ENCODE measurements at regions not wholly inside any gene's neighbourhood (a gene's known extent, or its start where the extent isn't known, plus 50 kb on each side); places are given as distances from the start of the nearest gene placed in this dataset.

GRCh38 chr19:29446361-29446760 lies 79.4 kb upstream of the VSTM2B start:
- H3K27me3 Mint-ChIP-seq (ENCODE audit: low read depth), result no peaks in the 10 kb centered on the region; the same call in none of the 2 replicates
- no peaks in the 10 kb centered on the region for H3K4me1 Mint-ChIP-seq
- peaks cover 5% of the 10 kb centered on the region for H3K9me3 Mint-ChIP-seq
- ChIA-PET POLR2A (no interaction called here), CTCF (interaction anchor here (1.3 to 1.4 kb wide), 2 partner anchors 22 to 29 kb away, joined by 3 to 4 read pairs; no protein-coding TSS in a partner anchor)
- DNase-seq (ENCODE audit: low spot score), result no peak
- no peak for ATAC-seq
- H3K36me3 Mint-ChIP-seq, result no peaks in the 10 kb centered on the region
- H3K27ac Mint-ChIP-seq, result no peak overlapping the region
- H3K4me3 Mint-ChIP-seq, result no peak overlapping the region
- no peak for TF ChIP-seq USF1 (CRISPR knock-in tag; IDR thresholded peaks at IDR 0.05)
- TF ChIP-seq ZNF425 (CRISPR knock-in tag; conservative IDR thresholded peaks at IDR 0.05), result no peak
- TF ChIP-seq HMGXB4 (CRISPR knock-in tag; IDR thresholded peaks at IDR 0.05), result no peak
- TF ChIP-seq NFATC4 (CRISPR knock-in tag; IDR thresholded peaks at IDR 0.05), result no peak
- no peak for TF ChIP-seq NFE2L1 (CRISPR knock-in tag; IDR thresholded peaks at IDR 0.05)
- no peak for TF ChIP-seq SMAD3 (CRISPR knock-in tag; IDR thresholded peaks at IDR 0.05; ENCODE audit: borderline replicate concordance)
- TF ChIP-seq FOXK1 (CRISPR knock-in tag; IDR thresholded peaks at IDR 0.05), result no peak
- no peak for TF ChIP-seq RELA (CRISPR knock-in tag; IDR thresholded peaks at IDR 0.05; ENCODE audit: borderline replicate concordance)
- TF ChIP-seq ZMAT4 (CRISPR knock-in tag; IDR thresholded peaks at IDR 0.05), result no peak

GRCh38 chr19:29448046-29448445 lies 77.7 kb upstream of the VSTM2B start:
- TF ChIP-seq ATF3 (CRISPR knock-in tag; conservative IDR thresholded peaks at IDR 0.05), result no peak
- TF ChIP-seq NFE2L1 (CRISPR knock-in tag; IDR thresholded peaks at IDR 0.05), result no peak
- TF ChIP-seq ZNF317 (CRISPR knock-in tag; IDR thresholded peaks at IDR 0.05; ENCODE audit: borderline replicate concordance, low read depth), result no peak
- TF ChIP-seq JUN (CRISPR knock-in tag; IDR thresholded peaks at IDR 0.05), result no peak
- no peak for DNase-seq (ENCODE audit: low spot score)

GRCh38 chr19:29449371-29449770 lies 76.4 kb upstream of the VSTM2B start:
- no peak overlapping the region for H3K4me3 Mint-ChIP-seq
- POLR2A ChIA-PET, result no interaction called here
- no peak for TF ChIP-seq ESRRA (CRISPR knock-in tag; IDR thresholded peaks at IDR 0.05; ENCODE audit: borderline replicate concordance)
- TF ChIP-seq AFF4 (CRISPR knock-in tag; IDR thresholded peaks at IDR 0.05; ENCODE audit: borderline replicate concordance), result no peak
- TF ChIP-seq TEAD1 (CRISPR knock-in tag; IDR thresholded peaks at IDR 0.05), result no peak
- TF ChIP-seq IRF1 (CRISPR knock-in tag; IDR thresholded peaks at IDR 0.05), result no peak
- no peak for TF ChIP-seq SOX15 (CRISPR knock-in tag; IDR thresholded peaks at IDR 0.05)
- no peak for TF ChIP-seq ZNF532 (CRISPR knock-in tag; IDR thresholded peaks at IDR 0.05; ENCODE audit: borderline replicate concordance)

More at GRCh38 chr19:29448046-29448445, 77.7 kb upstream of the VSTM2B start:
- Mint-ChIP-seq H3K4me1 (no peaks in the 10 kb centered on the region), H3K4me3 (no peak overlapping the region), H3K36me3 (no peaks in the 10 kb centered on the region), H3K27me3 (ENCODE audit: low read depth) (no peaks in the 10 kb centered on the region; the same call in none of the 2 replicates), H3K9me3 (peaks cover 16% of the 10 kb centered on the region), H3K27ac (no peak overlapping the region)
- no peak for ATAC-seq
- POLR2A ChIA-PET, result no interaction called here
- CTCF ChIA-PET, result no interaction called here

More at GRCh38 chr19:29449371-29449770, 76.4 kb upstream of the VSTM2B start:
- DNase-seq (ENCODE audit: low spot score), result no peak
- H3K9me3 Mint-ChIP-seq, result peaks cover 11% of the 10 kb centered on the region
- no peak overlapping the region for H3K27ac Mint-ChIP-seq
- no peaks in the 10 kb centered on the region; the same call in none of the 2 replicates for H3K27me3 Mint-ChIP-seq (ENCODE audit: low read depth)
- CTCF ChIA-PET, result no interaction called here
- no peaks in the 10 kb centered on the region for H3K4me1 Mint-ChIP-seq
- no peak for ATAC-seq
- H3K36me3 Mint-ChIP-seq, result no peaks in the 10 kb centered on the region

Data from WTC11 (cell line).